ENCODE measurements at regions not wholly inside any gene's neighbourhood (a gene's known extent, or its start where the extent isn't known, plus 50 kb on each side); places are given as distances from the start of the nearest gene placed in this dataset.
"Not testable (repeated sequence)": the region's sequence is repeated elsewhere in the genome, so short reads cannot be mapped to it uniquely, and the experiment has no call there.

GRCh38 chr4:72743078-72743477, 174.1 kb upstream of the ADAMTS3 start:
- in situ Hi-C loops (cut with HindIII; ENCODE audit: low pct_ligation_motif_present, low pct_unique_long_range_greater_than_20kb, low sequenced_read_pairs): no loop called here

GRCh38 chr4:72715299-72715698, 146.3 kb upstream of the ADAMTS3 start:
- in situ Hi-C loops (cut with HindIII; ENCODE audit: low pct_ligation_motif_present, low pct_unique_long_range_greater_than_20kb, low sequenced_read_pairs): no loop called here
- no peak for DNase-seq

More at GRCh38 chr4:72743078-72743477, 174.1 kb upstream of the ADAMTS3 start:
- no peak for DNase-seq

- no peak for DNase-seq
- in situ Hi-C loops (cut with HindIII; ENCODE audit: low pct_ligation_motif_present, low pct_unique_long_range_greater_than_20kb, low sequenced_read_pairs): no loop called here
Observed at GRCh38 chr4:72714482-72715279, 145.7 kb upstream of the ADAMTS3 start.

- in situ Hi-C loops (cut with HindIII; ENCODE audit: low pct_ligation_motif_present, low pct_unique_long_range_greater_than_20kb, low sequenced_read_pairs): no loop called here
- no peak for DNase-seq
Observed at GRCh38 chr4:72712997-72713396, 144.0 kb upstream of the ADAMTS3 start.

DNA sequence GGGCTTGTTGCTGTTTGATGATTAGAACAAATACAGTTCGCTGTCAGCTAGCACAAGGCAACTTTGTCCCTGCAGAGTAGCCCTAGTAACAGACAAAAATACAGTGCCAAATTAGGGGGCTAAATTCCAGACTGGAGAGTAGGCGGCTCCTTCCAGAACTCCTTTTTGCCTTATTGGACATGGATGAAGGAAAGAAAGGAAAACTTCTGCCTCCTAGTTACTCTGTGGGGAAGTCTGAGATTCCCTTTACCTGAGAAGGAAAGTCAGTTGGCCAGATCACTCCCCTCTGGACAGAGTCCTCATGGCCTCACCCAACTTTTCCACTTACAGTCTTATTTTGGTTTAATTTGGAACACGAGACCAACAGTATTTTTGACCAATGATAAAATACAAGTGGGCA, 140.5 kb upstream of the ADAMTS3 start:
- DNase-seq: no peak
- in situ Hi-C loops (cut with HindIII; ENCODE audit: low pct_ligation_motif_present, low pct_unique_long_range_greater_than_20kb, low sequenced_read_pairs): no loop called here

DNA sequence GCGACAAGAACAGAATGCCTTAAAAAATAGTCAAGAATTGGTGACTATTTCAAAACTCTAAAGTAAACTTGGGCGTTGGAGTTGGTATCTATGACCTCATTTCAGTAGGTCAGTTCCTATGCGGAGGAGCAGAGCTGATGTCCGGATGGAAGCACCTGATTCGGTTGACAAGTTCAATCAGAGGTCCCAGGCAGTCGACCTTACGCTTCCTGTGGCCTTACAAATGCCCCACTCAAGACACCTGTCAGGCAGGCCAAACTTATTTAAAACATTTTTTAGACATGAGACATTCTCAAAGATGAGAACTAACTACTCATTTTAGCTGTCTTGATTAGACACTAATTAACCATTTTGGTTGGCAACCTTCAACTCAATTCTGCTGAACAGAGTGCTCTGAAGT, 137.7 kb upstream of the ADAMTS3 start:
- no peak for DNase-seq
- in situ Hi-C loops (cut with HindIII; ENCODE audit: low pct_ligation_motif_present, low pct_unique_long_range_greater_than_20kb, low sequenced_read_pairs): no loop called here

- in situ Hi-C loops (cut with HindIII; ENCODE audit: low pct_ligation_motif_present, low pct_unique_long_range_greater_than_20kb, low sequenced_read_pairs); DNase-seq: not testable (repeated sequence)
Observed at GRCh38 chr4:72704925-72705640, 136.1 kb upstream of the ADAMTS3 start.

- no peak for DNase-seq
- in situ Hi-C loops (cut with HindIII; ENCODE audit: low pct_ligation_motif_present, low pct_unique_long_range_greater_than_20kb, low sequenced_read_pairs): no loop called here
Observed at GRCh38 chr4:72702948-72703347, 133.9 kb upstream of the ADAMTS3 start.

DNA sequence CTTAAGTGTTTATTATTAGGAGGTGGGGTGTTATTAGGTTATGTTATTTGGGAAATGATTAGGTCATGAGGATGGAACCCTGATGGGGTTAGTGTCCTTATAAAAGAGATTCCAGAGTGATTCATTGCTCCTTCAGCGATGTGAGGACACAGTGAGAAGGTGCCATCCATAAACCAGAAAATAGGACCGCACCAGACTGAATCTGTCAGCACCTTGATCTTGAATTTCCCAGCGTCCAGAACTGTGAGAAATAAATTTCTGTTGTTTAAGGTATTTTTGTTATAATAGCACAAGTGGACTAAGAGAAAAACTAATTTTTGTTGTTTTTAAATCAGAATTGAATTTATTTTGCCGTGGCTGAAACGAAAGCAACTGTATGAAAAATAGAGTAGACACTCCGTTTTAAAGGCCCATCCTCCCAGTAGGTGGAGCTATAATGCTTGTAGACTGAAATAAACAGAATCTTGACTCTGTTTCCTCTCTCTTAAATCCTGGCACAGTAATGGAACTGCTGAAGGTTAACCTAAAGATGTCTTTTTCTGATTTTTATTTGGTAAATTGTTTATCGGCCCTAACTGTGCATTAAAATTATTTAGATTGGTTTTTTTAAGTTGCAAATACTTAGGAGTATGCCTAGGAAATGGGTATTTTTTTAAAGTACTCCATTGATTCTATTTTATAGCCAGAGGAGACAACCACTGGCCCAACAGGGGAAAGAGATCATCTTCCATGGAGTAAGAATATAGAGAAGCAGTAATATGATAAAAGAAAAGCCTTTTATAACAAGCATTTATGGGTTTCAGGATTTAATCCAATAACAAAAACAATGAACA, 133.2 kb upstream of the ADAMTS3 start:
- in situ Hi-C loops (cut with HindIII; ENCODE audit: low pct_ligation_motif_present, low pct_unique_long_range_greater_than_20kb, low sequenced_read_pairs): no loop called here
- DNase-seq: peak; percentile 70

DNA sequence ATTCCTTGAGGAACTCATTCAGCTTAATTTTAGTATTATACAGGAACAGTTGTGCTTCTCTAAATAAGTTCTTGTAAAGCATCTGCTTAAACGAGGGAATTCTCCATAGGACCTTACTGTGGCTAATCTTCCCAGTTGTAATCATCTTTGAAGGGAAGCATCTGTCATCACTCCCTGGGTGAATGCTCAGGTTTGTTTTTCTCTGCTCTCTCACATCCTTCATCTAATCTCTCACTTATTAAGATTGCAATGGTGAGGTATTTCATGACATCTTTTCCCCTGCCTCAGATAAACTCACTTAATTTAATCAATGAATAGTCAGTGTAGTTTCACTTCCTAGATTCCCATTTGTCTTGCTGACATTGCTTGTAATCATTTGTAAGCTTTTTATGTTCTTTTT, 121.8 kb upstream of the ADAMTS3 start:
- in situ Hi-C loops (cut with HindIII; ENCODE audit: low pct_ligation_motif_present, low pct_unique_long_range_greater_than_20kb, low sequenced_read_pairs): no loop called here
- peak; percentile 44 for DNase-seq

GRCh38 chr4:72689923-72690322, 120.9 kb upstream of the ADAMTS3 start:
- in situ Hi-C loops (cut with HindIII; ENCODE audit: low pct_ligation_motif_present, low pct_unique_long_range_greater_than_20kb, low sequenced_read_pairs): no loop called here
- no peak for DNase-seq

DNA sequence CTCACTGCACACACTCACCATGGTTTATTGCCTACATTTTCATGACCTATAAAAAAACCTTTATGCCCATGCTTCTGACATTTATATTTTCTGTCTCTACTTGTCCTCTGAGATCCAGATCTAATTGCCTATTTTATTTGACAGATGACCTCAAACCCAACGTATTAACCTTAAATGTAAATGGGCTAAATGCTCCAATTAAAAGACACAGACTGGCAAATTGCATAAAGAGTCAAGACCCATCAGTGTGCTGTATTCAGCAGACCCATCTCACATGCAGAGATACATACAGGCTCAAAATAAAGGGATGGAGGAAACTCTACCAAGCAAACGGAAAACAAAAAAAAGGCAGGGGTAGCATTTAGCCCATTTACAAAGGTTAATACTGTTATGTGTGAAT, 117.4 kb upstream of the ADAMTS3 start:
- DNase-seq; in situ Hi-C loops (cut with HindIII; ENCODE audit: low pct_ligation_motif_present, low pct_unique_long_range_greater_than_20kb, low sequenced_read_pairs): not testable (repeated sequence)

DNA sequence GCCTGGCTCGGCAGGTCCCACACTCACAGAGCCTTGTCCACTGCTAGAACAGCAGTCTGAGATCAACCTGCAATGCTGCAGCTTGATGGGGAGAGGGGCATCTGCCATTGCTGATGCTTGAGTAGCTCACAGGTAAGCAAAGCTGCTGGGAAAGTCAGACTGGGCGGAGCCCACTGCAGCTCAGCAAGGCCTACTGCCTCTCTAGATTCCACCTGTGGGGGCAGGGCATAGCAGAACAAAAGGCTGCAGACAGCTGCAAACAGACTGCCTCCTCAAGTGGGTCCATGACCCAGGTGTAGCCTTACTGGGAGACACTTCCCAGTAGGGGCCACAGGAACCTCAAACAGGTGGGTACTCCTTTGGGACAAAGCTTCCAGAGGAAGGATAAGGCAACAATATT, 110.6 kb upstream of the ADAMTS3 start:
- in situ Hi-C loops (cut with HindIII; ENCODE audit: low pct_ligation_motif_present, low pct_unique_long_range_greater_than_20kb, low sequenced_read_pairs): no loop called here

DNA sequence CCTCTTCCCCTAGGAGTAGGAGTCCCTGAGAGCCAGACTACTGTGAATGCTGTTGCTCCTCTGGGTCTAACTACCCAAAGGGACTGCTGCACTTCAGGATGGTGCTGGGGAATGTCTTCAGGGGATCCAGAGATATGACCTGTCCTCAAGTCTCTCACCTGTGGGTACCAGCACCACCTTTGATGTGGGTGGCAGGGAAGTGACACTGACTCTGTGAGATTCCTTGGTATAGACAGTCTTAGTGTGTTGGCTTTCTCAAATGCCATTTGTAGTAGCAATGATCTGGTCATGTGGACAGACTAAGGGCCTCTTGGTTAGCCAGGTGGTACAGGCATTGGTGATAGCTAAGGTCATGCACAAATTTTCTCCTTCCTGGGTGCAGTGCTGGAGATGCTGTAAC, 108.9 kb upstream of the ADAMTS3 start:
- in situ Hi-C loops (cut with HindIII; ENCODE audit: low pct_ligation_motif_present, low pct_unique_long_range_greater_than_20kb, low sequenced_read_pairs): no loop called here

More for the DNA sequence above, 110.6 kb upstream of the ADAMTS3 start:
- no peak for DNase-seq

GRCh38 chr4:72677265-72677664, 108.2 kb upstream of the ADAMTS3 start:
- in situ Hi-C loops (cut with HindIII; ENCODE audit: low pct_ligation_motif_present, low pct_unique_long_range_greater_than_20kb, low sequenced_read_pairs): no loop called here
- DNase-seq: no peak

More for the DNA sequence above, 108.9 kb upstream of the ADAMTS3 start:
- no peak for DNase-seq

DNA sequence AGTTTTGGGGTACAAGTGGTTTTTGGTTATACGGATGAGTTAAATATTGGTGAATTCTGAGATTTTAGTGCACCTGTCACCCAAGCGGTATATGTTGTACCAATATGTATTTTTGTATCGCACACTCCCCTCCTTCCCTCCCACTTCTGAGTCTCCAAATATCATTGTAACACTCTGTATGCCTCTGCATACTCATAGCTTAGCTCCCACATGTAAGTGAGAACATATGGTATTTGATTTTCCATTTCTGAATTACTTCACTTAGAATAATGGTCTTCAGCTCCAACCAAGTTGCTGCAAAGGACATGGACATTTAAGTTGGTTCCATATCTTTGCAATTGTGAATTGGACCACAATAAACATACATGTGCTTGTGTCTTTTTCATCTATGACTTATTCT, 103.0 kb upstream of the ADAMTS3 start:
- in situ Hi-C loops (cut with HindIII; ENCODE audit: low pct_ligation_motif_present, low pct_unique_long_range_greater_than_20kb, low sequenced_read_pairs): no loop called here
- DNase-seq: no peak

GRCh38 chr4:72670521-72670920, 101.5 kb upstream of the ADAMTS3 start:
- in situ Hi-C loops (cut with HindIII; ENCODE audit: low pct_ligation_motif_present, low pct_unique_long_range_greater_than_20kb, low sequenced_read_pairs): no loop called here
- no peak for DNase-seq

- in situ Hi-C loops (cut with HindIII; ENCODE audit: low pct_ligation_motif_present, low pct_unique_long_range_greater_than_20kb, low sequenced_read_pairs): no loop called here
- DNase-seq: no peak
Observed at GRCh38 chr4:72666910-72667309, 97.9 kb upstream of the ADAMTS3 start.

Data from ACHN (cell line).